NCI-H2029 (cell line): ENCODE measurements at regions not wholly inside any gene's neighbourhood (a gene's known extent, or its start where the extent isn't known, plus 50 kb on each side); places are given as distances from the start of the nearest gene placed in this dataset.
A peak's percentile ranks its signal among the peaks of the same experiment; 100 is the strongest.
"Not testable (repeated sequence)": the region's sequence is repeated elsewhere in the genome, so short reads cannot be mapped to it uniquely, and the experiment has no call there.

Source experiments
- DNase-seq: peaks from one replicate; lab custom pipeline; 2025; lab: John Stamatoyannopoulos, UW

DNA sequence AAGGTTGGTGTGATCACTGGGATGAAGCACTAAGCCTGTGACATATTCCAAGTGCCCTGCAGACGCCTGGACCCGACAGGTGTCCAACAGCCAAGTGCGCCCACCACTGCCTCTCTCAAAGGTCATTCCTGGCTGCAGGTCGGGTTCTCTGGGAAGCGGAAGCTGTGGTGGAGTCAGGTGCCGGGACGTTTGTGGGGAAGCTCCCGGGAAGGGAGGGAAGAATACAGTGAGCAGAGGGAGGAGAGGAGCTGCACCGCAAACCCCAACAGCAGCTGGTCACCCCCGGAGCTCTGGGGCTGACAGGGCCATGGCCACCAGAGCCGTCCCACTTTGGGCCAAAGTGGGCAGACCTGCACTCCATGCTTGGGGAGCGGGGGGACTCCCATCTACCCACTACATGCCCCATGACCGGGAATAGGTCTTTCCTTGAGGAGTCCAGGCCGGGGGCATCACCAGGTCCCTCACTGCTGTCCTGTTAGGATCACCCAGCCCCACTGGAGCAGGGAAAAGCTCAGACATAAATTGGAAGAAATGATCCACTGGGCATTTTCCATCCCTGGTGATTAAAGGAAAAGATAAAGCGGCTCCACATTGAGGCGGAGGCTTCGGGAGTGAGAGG, 84.5 kb upstream of the PPP2R2D start:
- no peak for DNase-seq

DNA sequence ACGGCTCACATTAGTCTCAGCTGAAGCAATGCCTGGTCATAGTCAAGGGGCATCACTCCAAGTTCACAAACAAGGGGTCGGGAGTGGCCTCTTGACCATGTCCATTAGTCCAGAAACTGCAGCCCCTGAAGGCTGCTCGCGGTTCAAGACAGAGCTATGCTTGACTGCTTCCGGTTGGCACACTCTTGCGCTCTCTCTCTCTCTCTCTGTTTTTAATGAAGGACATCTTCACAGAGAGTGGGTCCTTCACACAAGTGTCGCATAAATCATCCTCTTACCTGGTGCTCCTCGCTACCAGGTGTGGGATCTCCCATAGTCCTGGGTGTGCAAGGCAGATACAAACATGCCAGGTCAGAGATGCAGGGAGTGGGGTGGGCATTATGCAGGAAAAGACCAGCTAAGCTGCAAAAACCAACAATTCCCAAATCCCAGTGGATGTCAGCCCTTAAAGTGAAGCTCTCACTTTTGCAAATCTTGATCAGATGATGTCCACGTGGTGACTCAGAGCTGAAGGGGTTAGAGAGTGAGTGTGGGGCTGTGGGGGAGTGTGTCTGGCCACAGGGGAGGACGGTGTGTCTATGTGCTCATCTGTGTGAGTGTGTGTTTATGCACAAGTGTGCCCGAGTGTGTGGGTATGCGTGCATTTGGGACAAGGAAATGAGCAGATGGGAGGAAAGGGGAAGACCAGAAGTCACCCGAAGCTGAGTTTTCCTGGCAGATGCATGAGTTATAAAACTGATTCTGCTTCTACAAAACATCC, 83.7 kb upstream of the PPP2R2D start:
- DNase-seq, result peak; percentile 52

DNA sequence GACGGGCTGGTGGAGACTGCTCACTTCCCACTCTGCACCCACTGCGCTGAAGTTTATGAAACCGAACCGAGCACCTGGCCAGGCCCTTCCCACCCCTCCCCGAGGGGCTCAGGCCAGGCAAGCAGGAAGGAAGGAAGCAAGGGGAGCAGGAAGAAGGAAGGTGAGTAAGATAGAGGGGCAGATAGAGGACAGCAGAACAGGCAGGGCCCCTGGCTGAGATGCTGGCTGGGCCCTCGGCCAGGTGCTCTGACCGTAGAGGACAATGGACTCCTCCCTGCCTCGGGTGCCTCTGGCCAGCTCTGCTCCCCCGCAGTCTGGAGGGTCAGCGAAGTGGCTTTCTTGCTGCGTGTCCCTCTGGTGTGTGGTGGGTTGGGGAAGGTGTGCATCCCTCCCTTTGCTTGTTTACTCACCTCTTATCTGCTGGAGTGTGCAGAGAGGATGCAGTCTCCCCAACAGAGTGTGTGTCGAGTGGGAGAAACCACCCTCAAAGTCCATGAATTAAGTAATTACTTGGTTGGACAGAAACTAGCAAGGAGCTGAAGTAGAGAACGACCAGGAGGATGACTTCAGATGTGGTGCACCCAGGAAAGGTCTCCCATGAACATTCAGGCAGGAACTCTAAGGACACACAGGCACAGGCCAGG, 82.8 kb upstream of the PPP2R2D start:
- DNase-seq, result no peak

DNA sequence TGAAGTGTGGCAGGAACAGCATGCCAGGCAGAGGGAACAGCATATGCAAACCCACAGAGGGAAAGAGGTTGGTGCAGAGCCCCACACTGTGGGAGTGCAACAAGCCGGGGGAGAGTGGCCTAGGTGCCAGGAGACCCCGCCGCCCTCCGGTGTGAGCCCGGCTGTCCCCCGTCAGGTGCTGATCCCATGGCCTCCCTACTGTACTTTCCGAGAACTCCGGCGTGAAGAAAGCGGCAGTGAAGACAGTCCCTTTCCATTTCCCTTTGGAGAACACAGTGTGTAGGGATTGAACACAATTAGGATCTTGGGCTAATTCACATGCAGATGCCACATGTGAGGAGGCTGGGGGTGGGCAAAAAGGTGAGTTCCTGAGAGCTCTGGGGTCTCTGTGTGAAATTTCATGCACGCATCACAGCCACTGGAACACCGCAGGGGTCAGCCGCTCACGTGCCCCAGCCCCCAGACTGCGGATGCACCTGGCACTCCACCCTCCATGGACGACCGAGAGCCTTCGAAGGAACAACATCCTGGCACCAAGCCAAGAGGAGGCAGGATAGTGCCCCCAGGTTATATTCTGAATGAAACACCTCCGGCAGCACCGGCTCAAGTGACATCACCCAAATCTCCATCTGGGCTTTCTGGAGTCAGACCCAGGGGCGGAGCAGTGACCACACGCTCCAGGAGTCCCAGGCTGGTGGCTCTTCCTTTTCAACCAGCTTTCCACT, 82.1 kb upstream of the PPP2R2D start:
- DNase-seq, result no peak

DNA sequence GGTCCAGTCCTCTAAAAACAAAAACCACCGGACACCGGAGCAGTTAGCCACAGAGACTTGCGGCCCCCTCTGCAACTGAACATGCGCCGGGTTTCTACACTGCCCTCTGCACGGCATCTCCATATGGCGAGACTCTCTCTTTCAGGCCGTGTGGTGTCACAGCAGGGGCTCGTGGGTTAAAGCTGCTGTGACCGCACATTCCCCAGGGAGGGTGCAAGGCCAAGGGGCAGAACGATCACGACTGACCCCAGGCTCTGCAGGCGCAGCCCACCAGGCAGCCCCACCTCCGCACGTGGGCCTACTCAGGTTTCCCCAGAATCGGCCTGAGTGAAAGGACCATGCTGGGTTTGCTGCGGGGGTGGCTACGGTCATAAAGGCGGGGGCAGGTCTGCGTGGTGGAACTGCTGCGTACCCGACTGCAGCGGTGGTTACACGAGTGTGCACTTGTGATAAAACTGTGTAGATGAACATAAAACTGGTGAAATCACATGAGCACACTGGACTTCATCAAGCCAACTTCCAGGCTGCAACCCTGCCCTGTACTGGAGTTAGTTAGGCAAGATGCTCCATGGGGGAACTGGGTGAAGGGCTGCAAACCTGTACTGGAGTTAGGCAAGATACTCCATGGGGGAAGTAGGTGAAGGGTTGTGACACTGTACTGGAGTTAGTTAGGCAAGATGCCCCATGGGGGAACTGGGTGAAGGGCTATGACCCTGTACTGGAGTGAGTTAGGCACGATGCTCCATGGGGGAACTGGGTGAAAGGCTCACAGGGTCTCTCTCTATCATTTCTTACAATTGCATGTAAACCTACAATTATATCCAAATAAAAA, 81.4 kb upstream of the PPP2R2D start:
- DNase-seq, result no peak

DNA sequence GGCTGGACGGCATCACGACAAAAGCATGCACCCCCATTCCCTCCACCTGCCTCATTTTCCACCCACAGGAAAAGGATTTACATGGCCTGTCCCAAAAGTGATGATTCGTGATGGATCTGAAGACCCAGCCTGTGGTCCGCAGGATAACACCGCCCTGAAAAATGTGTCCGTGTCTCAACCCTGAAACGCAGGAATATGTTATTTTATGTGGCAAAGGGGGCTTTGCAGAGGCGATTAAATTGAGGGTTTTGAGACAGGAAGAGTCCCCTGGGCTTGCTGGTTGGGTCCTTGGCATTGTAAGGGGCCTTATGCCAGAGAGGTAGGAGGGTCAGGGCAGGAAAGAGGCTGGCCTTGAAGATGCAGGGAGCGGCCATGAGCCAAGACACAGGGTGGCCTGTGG, 80.2 kb upstream of the PPP2R2D start:
- no peak for DNase-seq

DNA sequence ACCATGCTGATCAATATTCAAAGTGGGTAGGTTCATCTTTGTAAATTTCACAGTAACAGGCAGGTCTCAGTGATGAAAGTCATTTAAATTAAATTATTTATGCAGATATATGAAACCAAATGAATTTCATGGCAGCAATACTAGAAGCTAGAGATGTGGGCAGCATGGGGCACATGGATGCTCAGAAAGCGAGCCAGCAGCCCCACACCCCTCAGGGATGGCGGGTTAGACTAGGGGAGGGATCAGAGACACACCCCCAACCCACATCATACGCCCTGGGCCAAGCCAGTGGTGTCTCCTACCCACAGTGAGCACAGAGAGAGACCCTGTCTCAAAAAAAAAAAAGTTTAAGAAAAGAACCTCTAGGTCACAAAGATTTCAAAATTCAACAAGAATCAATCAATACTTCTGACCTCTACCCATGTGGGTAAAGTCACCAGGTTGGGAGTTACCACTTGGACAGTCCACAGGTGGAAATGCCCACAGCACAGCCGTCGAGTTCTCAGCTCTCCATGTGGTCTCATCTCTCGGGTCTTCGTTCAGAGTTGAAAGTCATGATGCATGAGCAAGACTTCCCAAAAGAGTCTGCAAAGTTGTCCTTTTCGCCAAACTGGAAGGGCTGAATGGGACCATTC, 79.3 kb upstream of the PPP2R2D start:
- no peak for DNase-seq

DNA sequence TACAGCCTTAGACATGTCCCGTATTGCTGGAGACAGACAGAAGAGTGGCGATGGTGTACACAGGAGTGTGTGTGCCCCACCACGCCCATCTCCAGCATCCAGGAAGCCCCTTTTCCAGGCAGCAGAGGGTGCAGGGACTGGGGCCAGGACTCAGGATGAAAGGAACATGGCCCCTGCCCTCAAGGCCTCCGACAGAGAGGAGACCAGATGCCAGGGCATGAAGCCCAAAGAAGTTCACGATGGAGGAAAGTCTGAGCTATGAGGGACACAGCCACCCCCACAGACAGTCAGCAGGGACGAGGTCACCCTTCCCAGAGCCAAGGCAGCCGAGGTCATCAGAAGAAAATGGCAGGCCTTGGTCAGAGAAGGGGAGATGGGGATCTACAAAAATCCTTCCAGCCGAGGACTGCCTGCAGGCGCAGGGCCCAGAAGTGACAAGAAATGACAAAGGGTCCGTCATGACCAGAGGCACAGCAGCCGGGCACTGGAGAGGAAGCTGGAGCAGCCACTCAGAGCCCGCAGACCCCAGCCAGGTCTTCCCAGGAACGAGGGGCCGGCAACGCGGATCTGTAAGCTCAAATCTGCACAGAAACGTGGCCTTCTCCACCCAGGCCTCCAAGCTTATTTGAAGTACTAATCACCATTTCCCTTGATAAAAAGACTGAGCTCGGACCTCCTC, 78.7 kb upstream of the PPP2R2D start:
- DNase-seq, result no peak

DNA sequence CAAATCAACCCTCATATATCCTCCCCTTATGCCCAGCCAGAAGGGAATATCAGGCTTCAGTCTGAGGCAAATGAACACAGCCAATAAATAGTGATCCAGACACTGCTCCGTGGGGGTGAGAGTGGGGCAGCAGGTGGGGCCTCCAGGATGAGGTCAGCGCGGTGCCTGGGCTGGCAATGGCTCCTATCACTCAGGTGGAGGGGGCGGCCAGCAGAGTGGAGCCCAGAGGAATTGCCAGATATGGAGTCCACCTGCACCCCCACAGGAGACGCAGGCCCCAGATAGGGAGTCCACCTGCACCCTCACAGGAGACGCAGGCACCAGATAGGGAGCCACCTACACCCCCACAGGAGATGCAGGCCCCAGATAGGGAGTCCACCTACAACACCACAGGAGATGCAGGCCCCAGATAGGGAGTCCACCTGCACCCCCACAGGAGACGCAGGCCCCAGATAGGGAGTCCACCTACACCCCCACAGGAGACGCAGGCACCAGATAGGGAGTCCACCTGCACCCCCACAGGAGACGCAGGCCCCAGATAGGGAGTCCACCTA, 78.0 kb upstream of the PPP2R2D start:
- no peak for DNase-seq

DNA sequence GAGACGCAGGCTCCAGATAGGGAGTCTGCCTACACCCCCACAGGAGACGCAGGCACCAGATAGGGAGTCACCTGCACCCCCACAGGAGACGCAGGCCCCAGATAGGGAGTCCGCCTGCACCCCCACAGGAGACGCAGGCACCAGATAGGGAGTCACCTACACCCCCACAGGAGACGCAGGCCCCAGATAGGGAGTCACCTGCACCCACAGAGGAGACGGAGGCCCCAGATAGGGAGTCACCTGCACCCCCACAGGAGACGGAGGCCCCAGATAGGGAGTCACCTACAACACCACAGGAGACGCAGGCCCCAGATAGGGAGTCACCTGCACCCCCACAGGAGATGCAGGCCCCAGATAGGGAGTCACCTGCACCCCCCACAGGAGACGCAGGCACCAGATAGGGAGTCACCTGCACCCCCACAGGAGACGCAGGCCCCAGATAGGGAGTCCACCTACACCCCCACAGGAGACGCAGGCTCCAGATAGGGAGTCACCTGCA, 77.2 kb upstream of the PPP2R2D start:
- not testable (repeated sequence) for DNase-seq

DNA sequence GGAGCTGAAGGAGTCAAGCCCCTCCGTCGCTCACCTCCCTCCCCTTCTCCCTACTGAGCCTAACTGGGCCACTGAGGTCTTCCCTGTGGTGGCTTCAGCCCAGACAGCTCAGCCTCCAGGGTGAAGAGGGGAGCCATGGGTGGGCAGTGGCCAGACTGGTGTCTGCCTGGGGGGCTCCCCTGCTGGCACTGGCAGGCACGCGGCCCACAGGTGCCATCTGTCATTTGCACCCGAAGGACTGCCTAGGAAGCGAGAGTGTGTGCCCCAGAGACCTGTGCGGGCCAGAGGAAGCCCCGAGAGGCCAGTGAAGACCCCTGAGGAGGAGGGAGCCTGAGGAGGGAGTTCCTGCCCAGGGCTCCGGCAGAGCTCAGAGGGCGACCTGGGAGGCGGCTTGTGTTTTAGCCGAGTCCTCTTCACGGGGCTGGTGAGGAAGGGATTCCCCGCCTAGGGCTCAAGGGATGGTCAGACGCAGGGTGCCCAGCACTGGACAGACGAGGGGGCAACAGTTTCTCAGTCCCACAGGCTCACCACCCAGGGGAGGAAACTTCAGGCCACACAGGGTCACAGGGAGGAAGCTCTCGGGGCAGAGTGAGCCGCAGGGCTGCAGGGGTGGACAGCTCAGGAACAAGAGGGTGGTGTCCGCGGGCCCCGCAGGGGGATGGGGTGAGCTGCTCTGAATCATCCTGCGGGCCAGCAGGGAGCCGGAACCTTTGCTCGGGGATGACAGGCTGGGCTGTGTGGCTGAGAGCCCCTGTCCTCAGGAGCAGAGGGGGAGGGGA, 76.2 kb upstream of the PPP2R2D start:
- DNase-seq, result no peak

DNA sequence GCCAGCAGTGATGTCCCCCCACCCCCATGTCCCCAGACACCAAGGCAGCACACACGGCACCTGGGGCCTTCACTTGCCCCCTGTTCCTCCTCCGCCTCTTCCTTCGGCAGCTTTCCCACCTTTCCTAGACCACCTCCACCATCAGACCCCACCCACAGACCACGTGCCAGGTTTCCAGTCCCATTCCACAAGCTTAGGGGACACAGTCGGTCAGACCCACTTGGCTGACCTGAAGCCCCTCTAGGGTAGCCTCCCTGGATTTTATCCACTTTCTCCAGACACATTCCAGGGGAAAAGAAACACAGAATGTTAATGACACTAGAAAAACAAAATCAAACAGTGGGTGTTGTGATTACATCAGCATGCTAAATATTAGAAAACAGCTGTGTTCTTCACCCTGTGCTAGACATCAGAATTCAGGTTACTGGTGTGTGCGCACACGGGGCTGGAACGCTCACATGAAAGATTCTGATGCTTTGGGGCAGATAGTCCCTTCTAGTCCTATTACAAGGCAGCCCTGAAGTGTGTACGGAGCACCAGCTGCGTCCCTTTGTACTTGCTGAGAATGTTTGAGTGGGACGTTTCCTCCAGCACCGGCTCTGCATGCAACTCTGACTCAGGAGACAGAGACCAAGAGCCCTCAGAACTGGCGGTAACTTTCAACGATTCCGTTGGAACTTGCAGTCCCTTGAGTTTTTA, 75.5 kb upstream of the PPP2R2D start:
- peak; percentile 12 for DNase-seq

DNA sequence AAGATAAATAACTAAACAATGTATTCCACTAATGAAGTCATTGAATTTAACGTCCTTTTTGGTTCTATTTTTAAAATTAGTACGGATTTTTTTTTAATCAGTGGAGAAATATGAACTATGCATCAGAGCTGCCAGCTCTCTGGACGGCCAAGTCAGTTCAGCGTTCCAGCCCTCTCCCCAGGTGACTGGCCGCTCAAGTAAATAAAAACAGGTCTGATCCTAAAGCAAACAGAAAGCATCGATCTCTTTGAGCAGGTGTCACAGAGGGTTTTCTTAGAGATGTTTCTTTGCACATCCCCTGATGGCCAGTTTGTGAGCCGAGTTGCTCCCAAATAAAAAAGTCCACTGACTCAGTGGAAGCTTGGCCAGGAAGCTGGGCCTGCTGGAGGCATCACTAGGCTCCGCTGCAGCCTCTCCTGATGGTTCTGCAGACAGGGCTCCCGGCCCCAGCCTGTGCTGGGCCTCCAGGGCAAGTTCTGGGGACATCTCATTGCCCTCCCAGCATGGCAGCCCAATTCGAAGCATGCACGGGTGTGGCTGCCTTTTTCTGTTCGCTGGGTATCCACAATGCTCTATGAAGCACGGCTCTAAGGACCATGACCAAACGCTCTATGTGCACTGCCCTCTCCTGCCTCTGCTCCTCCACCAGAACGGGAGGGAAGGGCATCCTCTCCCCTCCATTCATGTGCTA, 74.7 kb upstream of the PPP2R2D start:
- no peak for DNase-seq

DNA sequence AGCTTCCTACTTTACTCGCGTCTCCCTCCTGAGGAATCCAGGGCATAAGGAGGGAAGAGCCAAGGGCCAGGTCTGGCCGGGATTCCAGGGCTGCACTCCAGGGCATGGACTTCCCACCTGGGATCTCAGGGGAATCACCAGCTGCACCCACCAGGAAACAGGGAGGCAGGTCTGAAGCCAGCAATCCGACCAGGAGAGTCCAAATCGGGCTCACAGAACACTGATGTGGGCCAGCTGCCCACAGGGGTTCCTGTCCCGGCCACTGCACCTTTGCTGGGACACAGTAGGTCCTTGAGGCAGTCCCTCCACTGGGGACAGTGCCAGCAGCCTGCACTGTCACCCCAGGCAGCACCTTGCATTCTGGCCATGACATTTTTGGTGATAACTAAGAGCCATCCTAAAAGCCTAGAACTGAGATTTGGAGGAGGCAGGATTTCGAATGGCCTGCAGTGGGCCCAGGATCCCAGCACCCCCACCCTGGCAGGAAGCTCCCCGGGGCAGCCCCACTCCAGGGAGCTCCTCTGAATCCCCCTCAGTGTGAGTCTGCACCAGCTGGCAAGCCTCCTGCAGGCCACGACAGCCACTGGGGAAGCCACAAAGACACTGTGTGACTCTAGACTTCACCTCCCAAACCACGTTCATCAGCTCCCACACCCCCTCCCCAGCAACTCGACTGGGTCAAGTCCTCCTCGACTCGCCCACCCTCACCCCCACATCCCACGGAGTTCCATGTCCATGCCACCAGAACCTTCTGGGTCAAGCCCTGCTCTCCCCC, 71.5 kb upstream of the PPP2R2D start:
- no peak for DNase-seq

DNA sequence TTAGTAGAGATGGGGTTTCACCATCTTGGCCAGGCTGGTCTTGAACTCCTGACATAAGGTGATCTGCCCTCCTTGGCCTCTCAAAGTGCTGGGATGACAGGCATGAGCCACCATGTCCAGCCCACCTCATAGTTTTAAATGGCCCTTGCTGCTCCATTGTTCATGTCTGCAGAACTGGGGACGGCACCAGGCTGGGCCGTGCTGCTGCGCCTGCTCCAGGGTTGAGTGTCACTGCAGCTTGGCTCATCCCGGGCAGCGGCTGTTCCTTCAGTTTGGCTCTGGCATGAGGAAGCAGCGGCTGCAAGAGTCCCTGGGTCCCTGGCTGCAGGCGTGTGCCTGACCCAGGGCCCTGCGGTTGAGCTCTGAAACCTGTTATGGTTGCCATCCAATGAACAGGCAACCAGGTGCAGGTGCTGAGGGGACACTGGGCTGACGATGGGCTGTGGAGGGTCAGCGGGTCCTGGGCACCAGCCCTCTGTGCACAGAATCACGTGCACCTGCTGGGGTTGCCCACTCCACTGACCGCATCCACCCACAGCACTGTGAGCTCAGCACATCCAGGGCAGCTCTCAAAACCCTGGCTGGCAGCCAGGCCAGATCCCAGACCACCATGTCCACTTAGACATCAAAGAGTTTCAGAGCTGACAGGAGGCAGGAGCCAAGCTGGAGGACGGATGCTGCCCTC, 70.2 kb upstream of the PPP2R2D start:
- DNase-seq, result no peak

DNA sequence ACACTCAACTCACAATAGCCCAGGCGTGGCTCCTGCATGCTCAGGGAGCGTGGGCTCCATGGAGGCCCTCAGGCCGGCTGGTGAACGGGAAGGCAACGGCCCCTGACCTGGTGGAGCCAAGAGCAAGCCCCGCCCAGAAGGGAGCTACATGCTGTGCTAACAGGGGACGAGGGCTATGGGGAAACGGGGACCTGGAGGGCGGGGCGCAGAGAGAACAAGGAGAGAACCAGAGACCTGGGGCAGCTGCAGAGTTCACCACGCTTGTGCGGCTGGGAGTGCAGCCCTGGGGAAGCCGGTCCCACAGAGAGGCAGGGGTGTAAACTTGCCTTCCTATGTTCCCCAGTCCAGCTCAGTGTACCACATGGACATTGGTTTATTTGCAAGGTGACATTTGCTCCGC, 69.2 kb upstream of the PPP2R2D start:
- DNase-seq, result no peak
